ENCODE measurements at regions not wholly inside any gene's neighbourhood (a gene's known extent, or its start where the extent isn't known, plus 50 kb on each side); places are given as distances from the start of the nearest gene placed in this dataset.
A peak's percentile ranks its signal among the peaks of the same experiment; 100 is the strongest.

DNA sequence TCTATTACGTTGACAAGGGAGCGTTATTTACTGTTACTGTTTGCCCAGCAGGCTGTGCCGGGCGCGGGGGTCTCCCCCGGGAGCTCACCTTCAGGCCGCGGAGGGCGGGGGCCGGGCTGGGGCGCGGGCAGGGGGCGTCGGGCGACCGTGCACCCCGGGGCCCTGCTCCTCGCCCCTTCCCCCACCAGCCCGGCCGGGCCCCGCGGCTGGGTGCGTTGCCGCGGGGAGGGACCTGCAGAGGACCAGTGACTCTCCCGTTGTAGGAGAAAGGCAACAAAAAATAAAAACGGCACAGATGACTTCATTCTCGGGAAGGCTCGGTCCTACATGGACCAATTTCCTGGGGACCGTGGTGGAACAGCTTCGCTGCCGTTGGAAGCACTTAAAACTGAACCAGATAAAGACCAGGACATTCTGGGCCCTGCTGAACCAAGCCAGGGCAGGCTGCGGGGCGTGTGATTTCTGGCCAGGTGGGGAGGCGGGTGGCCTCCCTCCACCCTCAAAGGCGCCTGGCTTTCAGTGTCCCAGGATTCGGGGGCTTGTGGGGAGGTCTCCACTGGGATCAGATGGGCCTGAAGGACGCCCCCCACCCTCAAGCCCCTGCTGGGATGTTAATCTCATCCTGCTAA lies 57.4 kb downstream of the IGLL1 start:
- DNase-seq = peak in 3 of 10 donors; percentile 65 to 78 (median 75)
- intact Hi-C loops (cut with DNase I) = no loop called here

- DNase-seq = peak; percentile 88 to 99 (median 92)
- intact Hi-C loops (cut with DNase I) = no loop called here
Observed at GRCh38 chr22:23521441-23522113, 58.5 kb downstream of the IGLL1 start.

- peak in 6 of 10 donors; percentile 10 to 82 (median 58) for DNase-seq
- intact Hi-C loops (cut with DNase I) = no loop called here
Observed at GRCh38 chr22:23520863-23521440, 59.1 kb downstream of the IGLL1 start.

GRCh38 chr22:23519442-23520157 lies 60.5 kb downstream of the IGLL1 start:
- intact Hi-C loops (cut with DNase I) = no loop called here
- peak in 3 of 10 donors; percentile 50 to 82 (median 57) for DNase-seq

DNA sequence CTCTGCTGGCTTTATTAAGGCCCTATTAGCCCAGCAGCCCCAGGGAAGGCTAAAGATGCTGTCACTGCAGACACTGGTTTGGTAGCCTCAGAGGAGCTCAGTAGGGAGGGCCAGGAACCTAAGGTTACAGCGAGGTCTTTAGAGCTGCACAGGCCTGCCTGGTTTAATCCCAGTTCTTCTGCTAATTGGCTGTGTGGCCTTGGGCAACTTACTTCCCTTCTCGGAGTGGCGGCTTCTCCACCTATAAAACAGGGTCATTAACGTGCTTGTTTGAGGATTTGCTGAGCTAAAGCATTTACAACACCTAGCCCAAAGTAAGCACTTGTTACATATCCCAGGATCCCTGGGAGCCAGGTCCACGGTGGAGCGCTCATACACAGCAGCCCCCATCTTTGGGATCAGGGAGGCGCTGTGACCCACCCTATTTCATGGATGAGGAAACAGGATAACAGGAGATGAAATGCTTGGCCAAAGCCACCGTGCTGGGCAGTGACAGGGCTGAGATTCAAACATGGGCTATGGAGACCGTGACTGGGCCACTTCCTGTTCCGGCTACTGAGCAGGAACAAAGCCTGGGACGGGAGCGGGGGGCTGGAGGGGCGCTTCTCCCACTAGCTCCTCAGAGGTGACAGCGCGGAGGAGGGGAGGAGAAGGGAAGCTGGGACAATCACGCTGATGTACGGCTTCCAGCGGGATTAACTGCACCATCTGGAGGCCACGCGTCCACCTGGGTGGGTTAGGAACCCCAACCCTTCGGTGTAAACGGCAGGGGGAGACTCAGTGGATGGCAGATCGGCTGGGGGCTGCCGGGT lies 61.5 kb downstream of the IGLL1 start:
- DNase-seq = peak in 4 of 10 donors; percentile 16 to 63 (median 58)

GRCh38 chr22:23517804-23518375 lies 62.2 kb downstream of the IGLL1 start:
- intact Hi-C loops (cut with DNase I) = no loop called here
- peak in 2 of 10 donors; percentile 11 to 32 for DNase-seq

More for the DNA sequence above, 61.5 kb downstream of the IGLL1 start:
- intact Hi-C loops (cut with DNase I) = no loop called here

- intact Hi-C loops (cut with DNase I) = no loop called here
- no peak for DNase-seq
Observed at GRCh38 chr22:23516304-23516703, 63.8 kb downstream of the IGLL1 start.

DNA sequence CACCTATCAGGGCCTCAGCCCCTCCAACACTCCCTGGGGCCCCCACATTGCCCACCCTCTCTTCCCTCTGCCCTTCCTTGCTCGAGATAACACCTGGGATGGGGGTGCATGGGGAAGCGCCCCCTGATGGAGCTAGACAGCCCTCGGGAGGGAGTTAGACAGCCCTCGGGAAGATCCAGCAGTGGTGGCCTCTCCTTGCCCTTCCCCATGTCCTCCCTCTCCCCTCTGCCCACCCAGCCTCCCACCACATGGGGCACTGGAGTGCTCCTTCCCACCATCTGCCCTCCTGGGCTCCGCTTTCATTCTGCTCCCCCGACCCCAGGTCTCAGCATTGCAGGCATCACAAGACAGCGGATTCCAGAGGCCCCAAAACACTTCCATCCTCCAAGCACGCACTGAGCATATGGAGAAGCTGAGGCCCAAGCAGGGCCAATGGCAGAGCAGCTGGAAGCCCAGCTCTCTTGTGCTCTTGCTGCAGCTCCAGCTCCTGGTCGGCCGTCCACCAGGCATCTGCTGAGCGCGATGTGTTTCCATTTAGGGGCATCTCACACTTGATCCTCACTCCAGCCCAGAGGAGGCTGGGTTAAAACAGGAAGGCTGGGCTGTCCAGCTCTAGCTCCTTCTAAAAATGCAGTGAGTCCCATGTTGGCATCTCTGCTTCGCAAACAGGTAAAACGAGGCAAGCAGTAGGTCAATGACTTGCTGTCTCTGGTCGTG lies 65.6 kb downstream of the IGLL1 start:
- intact Hi-C loops (cut with DNase I) = no loop called here
- no peak for DNase-seq

DNA sequence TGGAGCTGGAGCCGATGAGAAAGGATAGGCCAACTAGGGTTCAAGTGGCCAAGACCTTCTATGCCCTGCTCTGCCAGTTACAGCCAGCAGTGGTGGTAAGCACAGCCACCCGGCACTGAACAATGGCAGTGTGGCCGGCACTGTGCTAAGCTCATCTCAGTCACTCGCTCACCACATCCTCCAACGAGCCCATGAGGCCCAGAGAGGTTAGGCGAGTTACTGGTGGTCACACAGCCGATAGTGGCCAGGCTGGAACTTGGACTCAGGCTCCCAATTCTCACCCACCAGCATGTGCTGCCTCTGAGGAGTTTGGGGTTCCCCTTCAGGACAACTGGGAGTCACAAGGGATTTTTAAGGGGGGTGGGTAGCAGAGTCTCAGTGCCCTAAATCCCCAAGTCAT lies 66.4 kb downstream of the IGLL1 start:
- intact Hi-C loops (cut with DNase I) = no loop called here
- DNase-seq = no peak

DNA sequence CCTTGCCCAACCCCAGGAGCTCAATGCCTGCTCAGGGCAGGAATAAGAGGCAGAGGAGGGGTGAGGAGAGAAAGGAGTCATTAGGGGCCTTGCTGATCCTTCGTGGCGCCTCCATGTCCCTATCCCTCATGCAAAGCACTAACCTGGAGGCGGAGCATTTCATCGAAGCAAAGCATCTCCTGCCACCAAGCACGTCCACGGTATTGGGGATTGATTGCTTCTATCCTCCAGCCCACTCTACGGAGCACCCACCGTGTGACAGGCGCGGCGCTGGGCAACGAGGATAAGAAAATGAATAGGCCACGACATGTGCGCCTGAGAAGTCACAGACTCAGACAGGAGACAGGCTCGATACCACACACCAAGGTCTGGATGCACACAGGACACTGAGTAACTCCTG lies 67.0 kb downstream of the IGLL1 start:
- intact Hi-C loops (cut with DNase I) = no loop called here
- no peak for DNase-seq

- intact Hi-C loops (cut with DNase I) = no loop called here
- no peak for DNase-seq
Observed at GRCh38 chr22:23512721-23513120, 67.4 kb downstream of the IGLL1 start.

DNA sequence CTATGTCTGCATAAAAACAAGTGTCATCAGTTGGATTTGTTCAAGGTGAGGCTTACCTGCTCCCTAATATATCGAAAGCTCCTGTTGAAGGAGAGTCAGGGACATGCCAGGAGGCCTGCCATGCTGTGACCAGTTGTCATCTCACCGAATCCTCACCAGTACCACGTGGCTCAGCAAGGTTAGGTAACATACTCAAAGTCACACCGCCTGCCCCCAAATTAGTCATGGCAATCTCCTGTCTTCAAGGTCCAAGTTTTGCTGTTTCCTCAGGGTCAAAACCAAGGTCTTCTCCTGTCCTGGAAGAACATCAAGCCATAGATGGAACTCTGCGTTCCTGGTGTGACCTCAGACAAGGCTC lies 67.8 kb downstream of the IGLL1 start:
- intact Hi-C loops (cut with DNase I) = no loop called here
- DNase-seq = no peak

- intact Hi-C loops (cut with DNase I) = no loop called here
- DNase-seq = peak in 2 of 10 donors; percentile 18 to 59
Observed at GRCh38 chr22:23511627-23512347, 68.3 kb downstream of the IGLL1 start.

DNA sequence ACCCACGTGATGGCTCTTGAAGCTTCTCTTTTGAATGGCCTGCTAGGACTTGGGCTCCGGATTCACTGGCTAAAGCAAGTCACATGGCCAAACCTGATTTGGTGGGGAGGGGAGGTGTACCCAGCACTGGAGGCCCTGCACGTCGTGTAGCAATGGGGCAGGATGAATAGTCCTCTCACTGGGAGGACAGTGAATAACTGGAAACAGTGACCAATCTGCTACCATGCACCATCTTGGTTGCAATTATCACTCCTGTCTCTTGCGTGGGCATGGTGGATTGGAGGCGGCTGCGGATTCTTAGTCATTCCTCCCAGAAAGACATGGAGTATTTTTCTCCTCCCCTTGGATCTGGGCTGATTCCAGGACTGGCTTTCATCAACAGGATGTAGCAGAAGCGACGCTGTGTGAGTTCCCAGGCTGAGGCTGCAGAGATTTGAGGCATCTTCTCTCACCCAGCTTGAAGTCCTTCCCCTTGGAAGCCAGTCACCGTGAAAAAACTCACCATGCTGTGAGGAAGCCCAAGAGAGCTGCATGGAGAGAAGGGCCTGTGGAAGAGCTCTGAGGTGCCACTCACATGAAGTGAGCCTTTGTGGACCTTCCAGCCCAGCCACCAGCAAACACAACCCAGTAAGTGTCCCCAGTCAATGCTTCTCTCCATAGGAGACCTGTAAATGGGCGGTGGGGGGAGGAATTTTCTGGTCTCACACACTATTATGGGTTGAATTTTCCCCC lies 70.4 kb downstream of the IGLL1 start:
- intact Hi-C loops (cut with DNase I) = no loop called here

DNA sequence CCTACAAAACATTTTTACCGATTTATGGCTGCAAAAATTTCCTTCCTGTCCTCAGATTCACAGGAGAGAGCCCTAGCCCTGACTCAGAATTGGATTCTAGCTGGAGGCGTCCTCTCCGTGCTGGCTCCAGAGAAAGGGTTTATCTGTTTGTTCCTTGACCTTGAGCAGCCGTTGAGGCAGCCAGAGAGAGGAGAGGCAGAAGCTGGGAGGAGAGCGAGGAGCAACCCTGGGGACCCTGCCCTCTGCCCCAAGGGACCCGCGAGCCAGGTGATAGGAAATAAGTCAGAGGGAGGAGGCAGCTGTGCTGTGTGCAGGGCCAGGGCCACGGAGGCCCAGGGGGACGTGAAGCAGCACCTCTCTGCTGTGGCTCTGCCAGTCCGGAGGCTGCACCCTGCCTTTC lies 75.6 kb downstream of the IGLL1 start:
- peak in 2 of 10 donors; percentile 52 to 74 for DNase-seq

More for the DNA sequence above, 70.4 kb downstream of the IGLL1 start:
- DNase-seq = peak in 5 of 10 donors; percentile 14 to 87 (median 56)

GRCh38 chr22:23503736-23504440 lies 76.2 kb downstream of the IGLL1 start:
- DNase-seq = peak in 2 of 10 donors; percentile 46 to 70
- intact Hi-C loops (cut with DNase I) = no loop called here

More for the DNA sequence above, 75.6 kb downstream of the IGLL1 start:
- intact Hi-C loops (cut with DNase I) = no loop called here

- intact Hi-C loops (cut with DNase I) = no loop called here
Observed at GRCh38 chr22:23503142-23503541, 76.9 kb downstream of the IGLL1 start.

More at GRCh38 chr22:23503142-23503541, 76.9 kb downstream of the IGLL1 start:
- DNase-seq = peak in 3 of 10 donors; percentile 4 to 57 (median 25)

Data from posterior cingulate gyrus (tissue), 11 donors.